ENCODE measurements at regions not wholly inside any gene's neighbourhood (a gene's known extent, or its start where the extent isn't known, plus 50 kb on each side); places are given as distances from the start of the nearest gene placed in this dataset.
"Not testable (repeated sequence)": the region's sequence is repeated elsewhere in the genome, so short reads cannot be mapped to it uniquely, and the experiment has no call there.

GRCh38 chr2:87437701-87438260 lies 310.1 kb upstream of the PLGLB2 start:
- TF ChIP-seq MAX (IDR thresholded peaks at IDR 0.05; ENCODE audit: low read depth, low read length); POLR2A (IDR thresholded peaks at IDR 0.05; ENCODE audit: extremely low read depth, insufficient read length); MYC (IDR thresholded peaks at IDR 0.05; ENCODE audit: low read depth, low read length): not testable (repeated sequence)
- TF ChIP-seq, protein P1, sequence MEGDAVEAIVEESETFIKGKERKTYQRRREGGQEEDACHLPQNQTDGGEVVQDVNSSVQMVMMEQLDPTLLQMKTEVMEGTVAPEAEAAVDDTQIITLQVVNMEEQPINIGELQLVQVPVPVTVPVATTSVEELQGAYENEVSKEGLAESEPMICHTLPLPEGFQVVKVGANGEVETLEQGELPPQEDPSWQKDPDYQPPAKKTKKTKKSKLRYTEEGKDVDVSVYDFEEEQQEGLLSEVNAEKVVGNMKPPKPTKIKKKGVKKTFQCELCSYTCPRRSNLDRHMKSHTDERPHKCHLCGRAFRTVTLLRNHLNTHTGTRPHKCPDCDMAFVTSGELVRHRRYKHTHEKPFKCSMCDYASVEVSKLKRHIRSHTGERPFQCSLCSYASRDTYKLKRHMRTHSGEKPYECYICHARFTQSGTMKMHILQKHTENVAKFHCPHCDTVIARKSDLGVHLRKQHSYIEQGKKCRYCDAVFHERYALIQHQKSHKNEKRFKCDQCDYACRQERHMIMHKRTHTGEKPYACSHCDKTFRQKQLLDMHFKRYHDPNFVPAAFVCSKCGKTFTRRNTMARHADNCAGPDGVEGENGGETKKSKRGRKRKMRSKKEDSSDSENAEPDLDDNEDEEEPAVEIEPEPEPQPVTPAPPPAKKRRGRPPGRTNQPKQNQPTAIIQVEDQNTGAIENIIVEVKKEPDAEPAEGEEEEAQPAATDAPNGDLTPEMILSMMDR (IDR thresholded peaks at IDR 0.05; ENCODE audit: low read depth, low read length) = not testable (repeated sequence)
